Kasumi-1 (cell line): ENCODE measurements at regions not wholly inside any gene's neighbourhood (a gene's known extent, or its start where the extent isn't known, plus 50 kb on each side); places are given as distances from the start of the nearest gene placed in this dataset.
"Not testable (repeated sequence)": the region's sequence is repeated elsewhere in the genome, so short reads cannot be mapped to it uniquely, and the experiment has no call there.

Source experiments
- DNase-seq, 2 experiments: peaks; one replicate each; lab custom pipeline; 2025; lab: John Stamatoyannopoulos, UW

DNA sequence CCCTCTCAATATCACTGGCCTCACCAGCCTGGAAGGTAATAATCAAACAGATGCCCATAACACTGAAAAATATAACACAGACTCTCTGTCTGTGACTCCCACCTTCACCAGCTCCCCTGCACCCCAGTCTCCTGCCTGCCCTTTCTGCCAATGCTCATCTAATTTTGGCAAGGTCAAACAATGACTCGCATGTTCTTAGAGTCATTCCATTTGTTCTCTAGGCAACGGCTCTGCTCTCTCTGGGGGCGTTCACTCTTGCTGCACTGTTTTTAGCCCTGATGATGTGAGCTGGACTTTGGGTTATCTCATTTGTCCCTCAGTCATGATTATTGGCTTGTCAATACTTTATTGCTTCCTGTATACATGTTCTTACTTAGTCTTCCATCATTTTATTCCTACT lies 691.8 kb downstream of the FLRT2 start:
- no peak for DNase-seq

- DNase-seq = no peak
Measured at GRCh38 chr14:86221000-86221399, 691.1 kb downstream of the FLRT2 start.

DNA sequence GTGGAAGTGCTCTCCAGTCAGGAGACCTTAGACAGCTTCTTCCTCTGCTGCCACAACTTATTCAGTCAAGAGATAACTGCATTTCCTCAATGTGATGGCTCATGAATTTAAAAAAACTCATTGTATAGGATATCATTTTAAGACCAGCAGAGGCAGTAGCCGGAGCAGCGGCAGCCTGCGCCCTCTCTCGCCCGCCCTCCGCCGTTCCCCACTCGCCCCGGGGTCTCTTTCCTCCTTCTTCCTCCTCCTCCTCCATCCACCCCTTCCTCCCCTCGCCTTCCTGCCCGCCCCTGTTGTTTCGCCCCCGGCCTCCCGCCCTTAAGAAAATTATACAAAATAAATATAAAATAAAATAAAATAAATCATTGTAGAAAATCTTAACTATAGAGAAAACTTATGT lies 687.6 kb downstream of the FLRT2 start:
- DNase-seq = no peak

GRCh38 chr14:86203843-86204242 lies 673.9 kb downstream of the FLRT2 start:
- peak; percentile 98 to 99 for DNase-seq

DNA sequence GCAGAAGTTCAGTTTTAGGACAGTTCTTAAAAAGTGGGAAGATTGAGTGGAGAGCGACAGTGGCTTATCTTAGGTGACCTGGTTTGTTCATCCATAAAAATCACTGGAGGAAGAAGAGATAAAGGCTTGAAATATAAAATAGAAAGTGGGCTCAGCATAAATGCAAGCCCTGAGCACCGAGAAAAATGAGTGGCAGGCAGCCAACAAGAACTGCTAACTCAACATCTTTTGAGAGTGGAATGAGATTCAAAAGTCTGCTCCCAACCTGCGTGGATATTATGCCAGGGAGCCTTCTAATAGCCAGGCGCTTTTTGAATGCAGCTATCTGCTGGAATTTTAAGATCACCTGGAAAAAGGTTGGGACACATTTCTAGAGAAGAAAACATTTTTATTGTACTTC lies 666.5 kb downstream of the FLRT2 start:
- no peak for DNase-seq

DNA sequence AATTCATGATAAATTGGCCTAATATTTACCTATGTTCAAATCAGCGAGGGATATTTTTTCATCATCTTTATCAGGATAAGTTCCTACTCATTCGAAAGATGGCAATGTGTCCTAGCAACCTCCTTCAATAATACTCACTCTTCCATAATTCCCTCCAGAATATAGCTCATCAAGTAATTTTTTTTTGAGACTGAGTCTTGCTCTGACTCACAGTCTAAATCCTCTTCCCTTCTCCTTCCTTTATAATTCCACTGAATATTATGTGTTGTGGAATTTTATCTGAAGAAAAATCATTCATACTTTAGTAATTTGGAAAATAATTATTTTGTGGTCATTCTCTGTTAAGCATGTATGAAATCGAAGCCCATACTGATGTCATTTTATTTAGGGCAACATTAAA lies 663.8 kb downstream of the FLRT2 start:
- DNase-seq = no peak

DNA sequence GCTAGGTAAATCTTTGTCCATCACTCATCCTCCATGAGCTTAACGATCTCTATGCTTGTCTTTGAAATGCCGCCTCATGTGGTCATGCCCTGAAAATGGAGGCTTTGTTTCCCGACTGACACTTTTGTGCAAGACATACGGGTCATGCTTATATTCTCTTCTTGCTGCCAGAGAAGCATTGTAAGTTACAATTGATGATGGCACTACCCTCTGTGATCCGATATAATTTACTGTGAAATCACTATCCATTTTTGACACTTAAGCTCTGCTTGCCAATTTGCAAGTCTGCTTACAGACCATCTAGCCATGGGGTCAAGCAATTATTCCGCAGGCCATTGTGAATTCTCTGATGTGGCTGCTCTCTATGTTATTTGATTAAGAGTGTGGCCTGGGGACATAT lies 650.0 kb downstream of the FLRT2 start:
- no peak for DNase-seq

DNA sequence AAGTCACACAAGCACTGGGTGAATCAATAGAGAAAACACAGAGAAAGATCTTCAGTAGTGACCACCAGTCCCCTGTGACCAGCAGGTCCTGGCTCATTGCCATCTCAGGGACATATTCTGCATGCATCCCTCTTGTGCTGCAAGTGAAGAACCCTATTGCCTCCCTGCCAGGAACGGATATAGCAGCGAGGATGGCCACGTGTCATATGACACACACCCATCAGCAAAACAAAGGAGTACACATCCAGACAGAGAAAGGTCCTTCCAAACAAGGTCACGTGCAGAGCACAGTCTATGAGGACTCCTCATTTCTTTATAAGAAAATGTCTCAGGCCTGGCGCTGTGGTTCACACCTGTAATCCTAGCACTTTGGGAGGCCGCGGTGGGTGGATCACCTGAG lies 638.4 kb downstream of the FLRT2 start:
- no peak for DNase-seq

DNA sequence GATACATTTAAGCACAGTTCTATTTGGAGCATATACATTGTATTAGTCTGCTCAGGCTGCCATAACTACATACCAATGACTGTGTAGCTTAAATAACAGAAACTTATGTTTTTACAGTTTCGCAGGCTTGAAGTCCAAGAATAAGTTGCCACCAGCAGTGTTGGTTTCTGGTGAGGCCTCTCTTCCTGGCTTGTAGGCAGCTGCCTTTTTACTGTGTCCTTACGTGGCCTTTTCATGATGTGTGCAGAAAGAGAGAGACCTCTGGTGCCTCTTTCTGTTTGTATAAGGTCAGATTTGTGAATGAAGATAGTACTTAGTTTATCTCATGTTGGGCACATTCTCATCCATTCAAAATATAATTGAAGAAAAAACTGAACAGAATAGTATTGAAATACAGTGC lies 636.6 kb downstream of the FLRT2 start:
- DNase-seq = peak; percentile 50 to 64

DNA sequence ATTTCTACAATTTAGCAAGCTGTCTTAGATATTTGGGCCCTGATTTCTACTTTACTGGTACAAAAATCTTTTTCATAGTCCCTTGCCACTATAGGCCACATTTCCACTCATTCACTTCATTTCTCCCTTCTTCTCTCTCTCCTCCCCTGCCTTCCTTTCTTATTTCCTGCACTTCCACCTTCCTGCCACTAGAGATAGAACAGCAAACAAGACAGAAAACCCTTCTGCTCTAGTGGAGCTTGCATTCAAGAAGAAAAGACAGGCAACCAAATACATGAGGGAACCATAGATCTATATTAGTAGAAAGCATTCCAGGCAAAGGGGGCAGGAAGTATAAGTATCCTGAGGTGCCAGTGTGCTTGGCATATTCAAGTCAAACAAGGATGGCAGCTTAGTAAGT lies 623.5 kb downstream of the FLRT2 start:
- peak; percentile 15 to 49 for DNase-seq

DNA sequence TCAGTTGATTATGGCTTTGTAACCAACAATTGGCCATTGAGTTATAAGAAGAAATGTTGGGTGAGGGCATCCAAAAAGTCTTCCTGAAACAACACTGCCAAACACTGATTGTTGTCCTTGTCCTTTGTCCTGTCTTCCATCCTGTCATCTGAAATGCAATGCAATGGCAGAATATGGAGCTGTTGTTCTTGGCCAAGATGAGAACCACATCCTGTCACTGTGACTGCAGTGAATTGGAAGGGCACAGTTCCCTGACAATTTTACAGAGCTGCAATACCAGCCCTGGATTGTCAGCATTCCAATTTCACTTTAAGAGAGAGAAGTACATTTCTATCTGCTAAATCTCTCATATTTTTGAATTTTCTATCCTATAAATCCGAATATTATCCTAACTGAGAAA lies 613.3 kb downstream of the FLRT2 start:
- DNase-seq = no peak

DNA sequence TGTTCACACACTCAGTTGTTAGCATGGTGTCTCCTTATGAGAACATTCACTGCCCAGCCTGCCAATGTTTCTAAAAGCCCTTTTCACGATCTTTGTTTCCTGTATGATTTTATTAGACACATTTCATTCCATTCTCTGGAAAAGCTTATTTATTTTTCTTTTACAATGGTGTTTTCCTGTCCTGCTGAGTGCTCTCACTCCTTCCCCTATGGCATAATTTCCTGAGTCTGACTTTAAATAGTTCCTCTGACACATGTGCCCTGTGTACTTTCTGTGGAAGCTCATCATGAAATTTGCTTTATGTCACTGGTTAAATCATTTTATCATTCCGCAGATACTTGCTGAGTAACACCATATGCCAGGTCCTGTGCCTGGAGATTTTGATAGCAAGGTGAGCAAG lies 612.0 kb downstream of the FLRT2 start:
- peak; percentile 15 to 40 for DNase-seq

- DNase-seq = no peak
Measured at GRCh38 chr14:86129426-86129825, 599.5 kb downstream of the FLRT2 start.

- no peak for DNase-seq
Measured at GRCh38 chr14:86124328-86124727, 594.4 kb downstream of the FLRT2 start.

GRCh38 chr14:86115972-86116371 lies 586.0 kb downstream of the FLRT2 start:
- no peak for DNase-seq

- DNase-seq = not testable (repeated sequence)
Measured at GRCh38 chr14:86110871-86111270, 580.9 kb downstream of the FLRT2 start.

- no peak for DNase-seq
Measured at GRCh38 chr14:86104691-86105265, 574.8 kb downstream of the FLRT2 start.

DNA sequence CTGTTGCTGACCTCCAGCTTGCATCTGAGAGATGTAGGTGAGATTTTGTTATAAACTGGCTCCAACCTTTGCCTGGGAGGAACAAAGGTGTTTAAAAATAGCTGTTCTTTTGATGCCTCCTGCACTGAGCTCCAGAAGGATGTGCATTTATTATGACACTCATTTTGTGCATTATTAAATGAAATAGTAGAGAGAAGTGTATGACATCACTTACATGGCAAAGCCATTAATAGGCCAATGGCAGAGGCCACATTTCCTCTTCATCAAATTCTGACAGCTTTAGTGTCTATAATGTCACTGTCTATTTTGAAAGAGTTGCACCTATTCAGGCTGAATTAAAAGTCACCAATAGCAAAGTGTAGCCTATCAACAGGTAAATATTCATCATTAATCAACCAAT lies 564.6 kb downstream of the FLRT2 start:
- no peak for DNase-seq

- no peak for DNase-seq
Measured at GRCh38 chr14:86091811-86092210, 561.9 kb downstream of the FLRT2 start.

- DNase-seq = no peak
Measured at GRCh38 chr14:86088156-86088555, 558.2 kb downstream of the FLRT2 start.

DNA sequence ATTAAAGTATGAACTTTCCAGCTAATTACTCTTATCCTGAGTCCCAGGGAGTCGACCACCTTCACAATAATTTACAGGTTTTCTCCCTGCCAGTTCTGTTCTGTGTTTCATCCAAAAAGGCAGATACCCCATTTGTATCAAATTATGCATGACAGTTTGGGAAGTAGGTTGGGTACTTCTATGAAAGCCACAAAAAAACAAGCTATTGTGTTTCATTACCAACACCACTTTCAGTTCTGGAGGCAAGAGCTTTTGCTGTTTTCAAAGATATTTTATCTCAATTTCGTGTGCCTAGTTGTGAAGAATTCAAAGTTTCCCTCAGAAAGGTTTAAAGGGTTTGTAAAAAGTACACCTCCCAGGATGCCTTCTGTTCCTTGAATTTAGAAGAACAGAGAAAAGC lies 557.4 kb downstream of the FLRT2 start:
- no peak for DNase-seq

- no peak for DNase-seq
Measured at GRCh38 chr14:86086962-86087361, 557.0 kb downstream of the FLRT2 start.

DNA sequence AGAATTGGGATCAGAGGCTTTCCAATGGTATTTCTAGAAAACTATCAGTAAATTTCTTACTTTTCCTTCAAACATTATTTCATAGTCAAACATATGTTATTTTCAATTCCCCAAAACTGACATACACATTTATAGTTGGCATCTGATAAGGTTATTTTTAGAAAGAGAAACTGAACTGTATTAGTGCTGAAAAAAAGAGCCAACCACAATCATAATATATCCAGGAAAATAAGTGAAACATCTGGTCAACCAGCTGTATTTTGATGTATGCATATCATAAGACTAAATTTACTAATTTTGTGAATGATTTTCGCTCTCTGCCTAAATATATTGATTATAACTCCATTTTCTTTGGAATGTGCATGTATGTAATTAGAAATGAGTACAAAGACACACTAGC lies 554.2 kb downstream of the FLRT2 start:
- DNase-seq = no peak

GRCh38 chr14:86083616-86084015 lies 553.7 kb downstream of the FLRT2 start:
- DNase-seq = no peak
